GM12872 (cell line): ENCODE measurements at regions not wholly inside any gene's neighbourhood (a gene's known extent, or its start where the extent isn't known, plus 50 kb on each side); places are given as distances from the start of the nearest gene placed in this dataset.

Source experiments
- CTCF ChIP-seq: IDR thresholded peaks from 3 replicates; pipeline ENCODE4 v1.5.1; 2011; ENCODE audit warnings: low read depth, mild to moderate bottlenecking, low read length, moderate library complexity; ENCODE audit not compliant: insufficient read depth

GRCh38 chr9:129394061-129394885 lies 216.2 kb upstream of the IER5L start:
- TF ChIP-seq CTCF, result no peak

GRCh38 chr9:129393064-129393463 lies 215.0 kb upstream of the IER5L start:
- TF ChIP-seq CTCF, result no peak

GRCh38 chr9:129392093-129392541 lies 214.1 kb upstream of the IER5L start:
- TF ChIP-seq CTCF, result no peak

DNA sequence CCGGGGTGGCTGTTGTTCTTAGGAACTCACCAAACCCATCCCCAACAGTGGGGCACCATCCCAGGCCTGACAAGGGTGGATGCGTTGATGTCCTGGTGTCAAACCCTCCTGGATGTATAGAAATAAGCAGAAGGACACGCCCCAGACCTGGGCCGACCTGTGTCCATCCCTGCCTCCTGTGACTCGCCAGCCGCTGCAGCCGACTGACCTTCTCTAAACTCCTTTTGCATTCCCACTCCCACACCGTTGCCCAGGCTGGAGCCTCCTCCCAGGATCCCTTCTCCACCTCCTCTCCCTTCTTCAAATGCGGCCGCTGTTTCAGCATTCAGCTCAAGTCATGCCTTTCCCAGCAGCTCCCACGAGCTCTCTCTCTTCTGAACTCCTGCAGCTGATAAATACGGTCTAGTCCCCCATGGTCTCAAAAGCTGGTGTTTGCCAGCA lies 213.2 kb upstream of the IER5L start:
- TF ChIP-seq CTCF, result no peak

GRCh38 chr9:129390541-129390940 lies 212.5 kb upstream of the IER5L start:
- no peak for TF ChIP-seq CTCF

DNA sequence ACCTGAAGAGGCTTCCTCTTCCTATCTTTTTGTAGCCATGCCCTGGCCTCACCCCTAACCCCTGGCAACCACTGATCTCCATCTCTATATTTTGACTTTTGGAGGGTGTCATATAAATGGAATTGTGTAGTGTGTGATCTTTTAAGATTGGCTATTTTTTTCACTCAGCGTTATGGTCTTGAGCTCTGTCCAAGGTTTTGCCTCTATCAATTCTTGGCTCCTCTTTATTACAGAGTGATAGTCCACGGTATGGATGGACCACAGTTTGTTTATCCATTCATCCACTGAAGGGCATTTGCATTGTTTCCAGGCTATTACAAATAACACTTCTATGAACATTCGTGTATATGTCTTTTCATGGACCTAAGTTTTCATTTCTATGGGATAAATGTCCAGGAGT lies 209.8 kb upstream of the IER5L start:
- TF ChIP-seq CTCF, result no peak

GRCh38 chr9:129386812-129387177 lies 208.7 kb upstream of the IER5L start:
- TF ChIP-seq CTCF, result no peak
